ENCODE measurements at regions not wholly inside any gene's neighbourhood (a gene's known extent, or its start where the extent isn't known, plus 50 kb on each side); places are given as distances from the start of the nearest gene placed in this dataset.
"Not testable (repeated sequence)": the region's sequence is repeated elsewhere in the genome, so short reads cannot be mapped to it uniquely, and the experiment has no call there.

DNA sequence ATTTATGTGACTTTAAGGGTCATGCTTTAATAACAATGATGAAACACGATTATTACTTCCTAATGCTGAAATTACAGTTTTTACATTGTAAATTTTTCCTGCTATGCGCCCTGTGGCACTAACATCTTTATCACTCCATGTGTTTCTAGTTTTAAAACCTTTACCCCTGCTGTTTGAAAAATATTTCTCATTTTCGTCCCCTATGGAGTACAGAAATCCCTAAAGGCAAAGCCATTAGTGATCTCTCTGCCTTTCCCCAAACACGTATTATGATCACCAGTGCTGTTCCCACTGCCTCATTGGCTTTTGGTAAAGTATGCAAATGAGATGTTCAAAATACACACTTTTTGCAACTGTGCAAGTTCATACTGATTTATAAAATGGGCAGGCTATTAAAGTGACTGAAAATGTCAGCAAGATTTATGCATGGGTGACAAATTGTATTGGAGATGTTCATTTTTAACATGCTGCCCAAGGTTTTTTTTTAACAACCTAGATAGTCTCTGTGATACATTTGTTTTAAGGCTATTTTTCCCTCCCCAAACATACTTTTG is 1468.2 kb upstream of the ACVR2A start:
- DNase-seq (ENCODE audit: low read depth, low spot score) = no peak
- ChIA-PET RAD21 (ENCODE audit: low non-redundant PET in 1 of 2, low total read pairs in 2 of 2, uncharacterized antibody in 2 of 2, unreplicated experiment in 2 of 2) (no interaction called here), POLR2A (no interaction called here), CTCF (no interaction called here)
- intact Hi-C loops (cut with micrococcal nuclease) = no loop called here
- no peaks in the 10 kb centered on the region for H3K27me3 ChIP-seq (ENCODE audit: insufficient read depth, low read length)
- H3K4me2 ChIP-seq (ENCODE audit: low read length) = no peak overlapping the region
- no peak overlapping the region for H3K4me3 ChIP-seq (replicated peaks in 1 of 2; ENCODE audit: low read depth in 1 of 2, low read length in 2 of 2)
- H3K9ac ChIP-seq (ENCODE audit: low read length) = no peak overlapping the region
- H3K79me2 ChIP-seq (ENCODE audit: insufficient read depth, low read length) = no peaks in the 10 kb centered on the region
- H3K27ac ChIP-seq (ENCODE audit: low read depth, low read length) = no peak overlapping the region
- no peaks in the 10 kb centered on the region for H3K36me3 ChIP-seq (ENCODE audit: control insufficient read depth in 1 of 2, insufficient read depth in 2 of 2, low read length in 2 of 2)
- H3K4me1 ChIP-seq (ENCODE audit: control insufficient read depth in 1 of 2, insufficient read depth in 2 of 2, low read length in 2 of 2) = no peaks in the 10 kb centered on the region
- BruUV-seq (replicated peaks) = no TSS peak
- no peak overlapping the region for H2AFZ ChIP-seq (ENCODE audit: low read depth, low read length, poor library complexity, severe bottlenecking)
- ATAC-seq = no peak
- no peak for TF ChIP-seq ZNF274 (IDR thresholded peaks at IDR 0.05; ENCODE audit: low read depth, low read length)
- no peaks in the 10 kb centered on the region for H4K20me1 ChIP-seq (ENCODE audit: insufficient read depth)
- H3K9me2 ChIP-seq (ENCODE audit: insufficient read depth) = no peaks in the 10 kb centered on the region
- H3K9me3 ChIP-seq (ENCODE audit: control insufficient read depth in 1 of 2, insufficient read depth in 1 of 2, low read depth in 1 of 2, low read length in 2 of 2) = no peaks in the 10 kb centered on the region

- Histone ChIP-seq H3K4me3 (replicated peaks in 1 of 2; ENCODE audit: low read depth in 1 of 2, low read length in 2 of 2) (no peak overlapping the region), H3K36me3 (ENCODE audit: control insufficient read depth in 1 of 2, insufficient read depth in 2 of 2, low read length in 2 of 2) (no peaks in the 10 kb centered on the region), H2AFZ (ENCODE audit: low read depth, low read length, poor library complexity, severe bottlenecking) (no peak overlapping the region), H3K9me3 (ENCODE audit: control insufficient read depth in 1 of 2, insufficient read depth in 1 of 2, low read depth in 1 of 2, low read length in 2 of 2) (no peaks in the 10 kb centered on the region), H3K27me3 (ENCODE audit: insufficient read depth, low read length) (no peaks in the 10 kb centered on the region), H3K9ac (ENCODE audit: low read length) (no peak overlapping the region), H3K9me2 (ENCODE audit: insufficient read depth) (no peaks in the 10 kb centered on the region), H3K27ac (ENCODE audit: low read depth, low read length) (no peak overlapping the region), H4K20me1 (ENCODE audit: insufficient read depth) (no peaks in the 10 kb centered on the region), H3K4me2 (ENCODE audit: low read length) (no peak overlapping the region), H3K79me2 (ENCODE audit: insufficient read depth, low read length) (no peaks in the 10 kb centered on the region), H3K4me1 (ENCODE audit: control insufficient read depth in 1 of 2, insufficient read depth in 2 of 2, low read length in 2 of 2) (no peaks in the 10 kb centered on the region)
- intact Hi-C loops (cut with micrococcal nuclease) = no loop called here
- DNase-seq (ENCODE audit: low read depth, low spot score) = no peak
- ATAC-seq = no peak
- POLR2A ChIA-PET = no interaction called here
- CTCF ChIA-PET = no interaction called here
- RAD21 ChIA-PET (ENCODE audit: low non-redundant PET in 1 of 2, low total read pairs in 2 of 2, uncharacterized antibody in 2 of 2, unreplicated experiment in 2 of 2) = no interaction called here
- no peak for TF ChIP-seq ELF1 (IDR thresholded peaks at IDR 0.05; ENCODE audit: borderline replicate concordance, low read depth)
- TF ChIP-seq, protein P1, sequence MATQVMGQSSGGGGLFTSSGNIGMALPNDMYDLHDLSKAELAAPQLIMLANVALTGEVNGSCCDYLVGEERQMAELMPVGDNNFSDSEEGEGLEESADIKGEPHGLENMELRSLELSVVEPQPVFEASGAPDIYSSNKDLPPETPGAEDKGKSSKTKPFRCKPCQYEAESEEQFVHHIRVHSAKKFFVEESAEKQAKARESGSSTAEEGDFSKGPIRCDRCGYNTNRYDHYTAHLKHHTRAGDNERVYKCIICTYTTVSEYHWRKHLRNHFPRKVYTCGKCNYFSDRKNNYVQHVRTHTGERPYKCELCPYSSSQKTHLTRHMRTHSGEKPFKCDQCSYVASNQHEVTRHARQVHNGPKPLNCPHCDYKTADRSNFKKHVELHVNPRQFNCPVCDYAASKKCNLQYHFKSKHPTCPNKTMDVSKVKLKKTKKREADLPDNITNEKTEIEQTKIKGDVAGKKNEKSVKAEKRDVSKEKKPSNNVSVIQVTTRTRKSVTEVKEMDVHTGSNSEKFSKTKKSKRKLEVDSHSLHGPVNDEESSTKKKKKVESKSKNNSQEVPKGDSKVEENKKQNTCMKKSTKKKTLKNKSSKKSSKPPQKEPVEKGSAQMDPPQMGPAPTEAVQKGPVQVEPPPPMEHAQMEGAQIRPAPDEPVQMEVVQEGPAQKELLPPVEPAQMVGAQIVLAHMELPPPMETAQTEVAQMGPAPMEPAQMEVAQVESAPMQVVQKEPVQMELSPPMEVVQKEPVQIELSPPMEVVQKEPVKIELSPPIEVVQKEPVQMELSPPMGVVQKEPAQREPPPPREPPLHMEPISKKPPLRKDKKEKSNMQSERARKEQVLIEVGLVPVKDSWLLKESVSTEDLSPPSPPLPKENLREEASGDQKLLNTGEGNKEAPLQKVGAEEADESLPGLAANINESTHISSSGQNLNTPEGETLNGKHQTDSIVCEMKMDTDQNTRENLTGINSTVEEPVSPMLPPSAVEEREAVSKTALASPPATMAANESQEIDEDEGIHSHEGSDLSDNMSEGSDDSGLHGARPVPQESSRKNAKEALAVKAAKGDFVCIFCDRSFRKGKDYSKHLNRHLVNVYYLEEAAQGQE (IDR thresholded peaks at IDR 0.05; ENCODE audit: low read depth) = no peak
- TF ChIP-seq ZBTB33 (IDR thresholded peaks at IDR 0.05; ENCODE audit: extremely low read depth, insufficient replicate concordance, low read length) = no peak
- TF ChIP-seq CEBPB (IDR thresholded peaks at IDR 0.05; ENCODE audit: low read depth) = no peak
- no peak for TF ChIP-seq POLR2A (IDR thresholded peaks at IDR 0.05; ENCODE audit: borderline replicate concordance, extremely low read depth, insufficient read depth, insufficient read length)
- no peak for TF ChIP-seq SIN3A (IDR thresholded peaks at IDR 0.05; ENCODE audit: low read depth)
- no peak for TF ChIP-seq SP1 (IDR thresholded peaks at IDR 0.05; ENCODE audit: low read depth)
- BruUV-seq (replicated peaks) = no TSS peak
Measured at GRCh38 chr2:146374505-146374904, 1470.3 kb upstream of the ACVR2A start.

GRCh38 chr2:146371364-146371763 is 1473.5 kb upstream of the ACVR2A start:
- H3K4me3 ChIP-seq (replicated peaks in 1 of 2; ENCODE audit: low read depth in 1 of 2, low read length in 2 of 2); H3K27me3 ChIP-seq (ENCODE audit: insufficient read depth, low read length); H3K9me2 ChIP-seq (ENCODE audit: insufficient read depth); RAD21 ChIA-PET (ENCODE audit: low non-redundant PET in 1 of 2, low total read pairs in 2 of 2, uncharacterized antibody in 2 of 2, unreplicated experiment in 2 of 2); H3K79me2 ChIP-seq (ENCODE audit: insufficient read depth, low read length); DNase-seq (ENCODE audit: low read depth, low spot score); POLR2A ChIA-PET; H3K9me3 ChIP-seq (ENCODE audit: control insufficient read depth in 1 of 2, insufficient read depth in 1 of 2, low read depth in 1 of 2, low read length in 2 of 2); H3K9ac ChIP-seq (ENCODE audit: low read length); H4K20me1 ChIP-seq (ENCODE audit: insufficient read depth); H3K36me3 ChIP-seq (ENCODE audit: control insufficient read depth in 1 of 2, insufficient read depth in 2 of 2, low read length in 2 of 2); H3K4me2 ChIP-seq (ENCODE audit: low read length); H3K4me1 ChIP-seq (ENCODE audit: control insufficient read depth in 1 of 2, insufficient read depth in 2 of 2, low read length in 2 of 2); H2AFZ ChIP-seq (ENCODE audit: low read depth, low read length, poor library complexity, severe bottlenecking); CTCF ChIA-PET; H3K27ac ChIP-seq (ENCODE audit: low read depth, low read length); ATAC-seq; intact Hi-C loops (cut with micrococcal nuclease); BruUV-seq (replicated peaks): not testable (repeated sequence)
